Daoy (cell line): ENCODE measurements at regions not wholly inside any gene's neighbourhood (a gene's known extent, or its start where the extent isn't known, plus 50 kb on each side); places are given as distances from the start of the nearest gene placed in this dataset.

ENCODE experiments used
- DNase-seq: peaks from one replicate; pipeline ENCODE4 v3.0.0-alpha.2; 2015; ENCODE audit warnings: low read depth

DNA sequence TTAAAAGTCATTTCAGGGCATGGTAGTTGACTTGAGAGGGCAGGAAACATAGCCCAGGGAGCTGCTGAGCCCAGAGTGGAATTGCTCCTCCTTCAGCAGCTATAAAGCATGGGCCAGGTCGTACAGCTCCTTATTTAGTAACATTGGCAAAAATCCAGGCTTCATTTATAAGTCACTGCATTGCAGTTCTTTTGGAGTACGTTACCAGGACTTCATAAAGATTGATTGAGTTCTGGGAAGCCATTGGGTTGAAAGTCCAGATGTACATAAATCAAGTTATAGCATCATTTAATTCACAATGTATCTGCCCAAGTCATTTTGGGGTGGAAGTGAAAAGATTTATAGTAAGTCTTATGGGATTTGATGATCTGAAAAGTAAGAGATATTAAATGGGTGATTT is 53.0 kb upstream of the ANKEF1 start:
- DNase-seq, result no peak

DNA sequence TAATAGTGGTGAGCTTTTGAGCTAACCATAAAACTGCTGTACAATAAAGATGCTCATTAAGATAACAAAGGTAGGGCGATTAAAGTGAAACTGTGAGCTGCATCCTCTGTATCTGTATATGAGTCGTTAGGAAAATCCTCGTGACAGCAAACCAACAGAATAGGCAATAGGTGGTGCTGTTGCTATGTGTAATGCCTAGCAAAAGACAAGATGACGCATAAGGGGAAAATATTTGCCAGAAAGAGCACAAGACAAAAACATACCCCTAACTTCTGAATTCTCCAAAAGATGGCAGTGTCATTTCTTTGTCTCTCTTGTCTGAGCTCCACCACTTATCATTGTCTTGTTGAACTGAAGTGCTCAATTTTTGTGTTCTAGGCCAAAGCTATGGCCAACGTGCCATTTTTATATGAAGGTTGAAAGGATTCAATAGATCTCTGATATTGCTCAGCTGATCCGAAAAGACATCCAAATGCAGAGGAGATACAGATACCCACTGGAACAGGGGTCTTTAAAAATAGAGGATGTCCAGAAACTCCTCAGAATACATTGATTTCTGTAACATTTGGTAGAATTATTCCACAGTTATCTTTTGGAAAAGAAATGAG is 56.3 kb upstream of the ANKEF1 start:
- DNase-seq, result peak; percentile 70

DNA sequence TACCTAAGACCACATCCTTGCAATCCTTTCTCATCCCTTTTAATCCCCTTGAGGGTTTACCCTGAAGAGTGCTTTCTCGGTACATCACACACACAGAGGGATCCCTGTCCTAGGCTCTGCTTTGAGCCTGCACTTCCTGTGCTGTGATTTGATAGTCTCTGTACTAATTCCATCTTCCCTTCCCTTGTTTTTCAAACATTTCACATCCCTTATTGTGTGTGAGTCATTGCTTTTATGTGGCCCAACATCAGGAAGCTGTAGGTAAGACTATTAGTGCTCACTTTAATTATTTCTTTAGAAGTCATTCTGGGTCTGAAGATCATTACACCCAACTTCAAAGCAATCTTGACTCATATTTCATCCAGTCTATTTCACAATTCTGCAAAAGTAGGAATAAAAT is 57.2 kb upstream of the ANKEF1 start:
- no peak for DNase-seq

DNA sequence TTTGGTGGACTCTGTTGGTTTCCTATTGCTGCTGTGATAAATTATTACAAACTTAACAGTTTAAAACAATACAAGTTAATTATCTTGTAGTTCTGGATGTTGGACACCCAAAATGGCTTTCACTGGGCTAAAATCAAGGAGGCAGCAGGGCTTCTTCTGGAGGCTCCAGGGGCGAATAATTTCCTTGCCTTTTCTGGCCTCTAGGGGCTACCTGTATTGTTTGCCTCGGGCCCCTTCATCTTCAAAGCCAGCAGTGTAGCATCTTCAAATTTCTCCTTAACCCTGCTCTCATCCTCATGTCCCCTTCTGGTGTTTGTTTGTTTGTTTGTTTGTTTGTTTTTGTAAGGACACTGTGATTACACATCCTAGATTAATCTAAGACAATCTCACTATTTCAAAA is 60.5 kb upstream of the ANKEF1 start:
- no peak for DNase-seq

DNA sequence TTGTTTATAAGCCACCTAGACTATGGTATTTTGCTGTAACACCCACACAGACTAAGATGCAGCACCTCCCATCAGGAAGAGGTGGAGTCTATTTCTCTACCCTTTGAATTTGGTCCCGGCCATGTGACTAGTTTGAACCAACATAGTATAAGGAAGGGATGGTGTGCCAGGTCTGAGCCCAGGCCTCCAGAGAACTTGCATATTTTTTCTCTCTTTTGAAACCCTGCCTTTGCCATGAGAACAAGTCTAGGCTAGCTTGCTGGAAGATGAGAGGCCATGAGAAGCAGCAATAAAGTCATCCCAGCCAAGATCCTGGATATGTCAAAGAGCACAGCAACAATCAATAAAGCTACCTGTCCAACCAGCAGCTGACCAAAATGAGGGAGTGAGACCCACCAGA is 63.0 kb upstream of the ANKEF1 start:
- no peak for DNase-seq

DNA sequence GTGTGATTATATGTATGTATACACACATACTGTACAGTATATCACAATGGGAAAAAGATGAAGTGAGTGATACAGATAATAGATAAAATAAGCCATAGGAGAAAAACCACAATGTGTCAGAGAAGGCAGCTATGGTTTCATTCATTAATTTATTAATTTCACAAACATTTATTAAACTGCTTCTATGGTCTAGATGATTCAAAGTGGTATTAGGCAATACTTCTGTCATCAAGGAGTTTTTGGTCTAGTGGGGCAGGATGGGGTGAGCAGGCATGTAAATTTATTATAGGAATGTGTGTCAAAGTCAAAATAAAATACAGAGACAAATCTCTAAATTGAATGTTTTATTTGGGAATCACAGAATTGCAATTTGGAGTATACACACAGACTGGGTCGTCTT is 65.2 kb upstream of the ANKEF1 start:
- no peak for DNase-seq

DNA sequence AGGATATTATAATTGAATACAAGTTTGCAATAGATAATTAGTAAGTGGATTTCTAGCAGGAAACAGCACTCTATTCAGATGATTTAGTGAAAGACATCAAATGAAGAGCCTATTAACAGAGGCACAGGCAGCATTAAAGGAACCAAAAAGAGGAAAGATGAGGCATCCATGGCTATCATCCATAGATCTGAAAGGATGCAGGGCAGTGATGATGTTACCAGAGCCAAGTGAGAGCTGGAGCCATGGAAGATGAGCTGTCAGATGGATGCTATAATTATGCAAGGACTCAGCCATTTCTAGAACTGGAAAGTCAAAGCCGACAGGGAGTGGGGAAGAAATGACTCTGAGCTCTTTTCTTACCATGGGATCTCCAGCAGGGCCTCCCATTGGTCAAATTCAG is 66.8 kb upstream of the ANKEF1 start:
- no peak for DNase-seq

DNA sequence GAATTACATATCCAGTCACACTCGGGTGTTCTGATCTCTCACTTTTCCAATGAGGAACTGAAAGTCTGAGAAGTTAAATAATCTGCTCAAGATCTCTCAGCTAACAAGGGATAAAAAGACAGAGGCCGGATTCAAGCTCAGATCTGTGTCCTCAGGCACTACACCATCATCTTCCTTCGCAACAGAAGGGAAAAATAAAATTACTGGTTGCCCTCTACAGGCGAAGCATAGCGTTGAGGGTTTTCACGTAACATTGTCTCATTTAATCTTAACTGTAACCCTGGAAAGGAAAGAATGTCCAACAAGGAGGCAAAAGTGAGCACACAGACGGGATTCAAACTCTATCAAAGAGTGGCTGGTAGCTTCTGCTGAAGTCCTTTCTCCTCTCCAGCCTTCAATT is 67.8 kb upstream of the ANKEF1 start:
- no peak for DNase-seq

DNA sequence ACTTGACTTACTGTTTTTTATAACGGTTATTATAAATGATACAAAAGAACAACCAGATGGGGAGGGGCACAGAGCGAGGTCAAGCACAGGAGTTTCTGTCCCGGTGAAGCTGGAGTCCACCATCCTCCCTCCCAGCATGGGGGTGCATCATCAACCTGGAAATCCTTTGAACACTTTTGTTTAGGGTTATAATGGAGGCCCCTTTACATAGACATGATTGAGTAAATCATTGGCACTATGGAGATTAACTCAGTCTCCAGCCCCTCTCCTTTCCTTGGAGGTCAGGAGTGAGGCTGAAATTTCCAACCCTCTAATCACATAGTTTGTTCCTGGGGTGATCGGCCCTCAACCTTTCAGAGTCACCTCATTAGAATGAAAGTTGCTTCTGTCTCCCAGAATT is 71.8 kb upstream of the ANKEF1 start:
- no peak for DNase-seq

DNA sequence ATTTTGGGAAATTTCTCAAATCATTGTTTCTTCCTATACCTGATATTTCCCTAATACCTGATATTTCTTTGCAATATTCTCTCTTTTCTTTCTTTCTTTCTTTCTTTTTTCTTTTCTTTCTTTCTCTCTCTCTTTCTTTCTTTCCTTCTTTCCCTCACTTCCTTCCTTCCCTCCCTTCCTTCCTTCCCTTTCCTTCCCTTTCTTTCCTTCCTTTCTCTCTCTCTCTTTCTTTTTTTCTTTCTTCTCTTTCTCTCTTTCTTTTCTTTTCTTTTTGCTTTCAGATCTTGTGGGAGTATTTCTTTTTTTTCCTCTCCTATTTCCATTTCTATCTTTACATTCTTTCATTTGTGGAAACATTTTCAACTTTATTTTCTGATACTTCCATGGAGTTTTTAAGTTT is 76.1 kb upstream of the ANKEF1 start:
- no peak for DNase-seq

DNA sequence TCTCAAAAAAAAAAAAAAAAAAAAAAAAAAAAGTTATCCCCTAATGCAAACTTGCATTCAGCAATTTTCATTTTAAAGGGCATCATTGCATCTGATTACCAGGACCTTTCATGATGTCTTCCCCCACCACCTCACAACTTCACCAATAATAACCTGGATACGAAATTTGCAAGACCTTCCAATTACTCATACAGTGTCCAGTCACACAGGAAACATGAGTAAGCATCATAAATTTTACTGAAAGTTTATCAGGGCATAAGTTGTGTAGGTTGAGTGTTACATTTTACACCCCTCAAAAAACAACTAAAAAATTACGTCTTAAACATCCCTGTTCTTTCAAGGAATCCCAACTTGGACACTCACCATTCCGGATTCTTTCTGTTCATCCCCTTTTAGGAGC is 79.1 kb upstream of the ANKEF1 start:
- DNase-seq, result peak; percentile 23

DNA sequence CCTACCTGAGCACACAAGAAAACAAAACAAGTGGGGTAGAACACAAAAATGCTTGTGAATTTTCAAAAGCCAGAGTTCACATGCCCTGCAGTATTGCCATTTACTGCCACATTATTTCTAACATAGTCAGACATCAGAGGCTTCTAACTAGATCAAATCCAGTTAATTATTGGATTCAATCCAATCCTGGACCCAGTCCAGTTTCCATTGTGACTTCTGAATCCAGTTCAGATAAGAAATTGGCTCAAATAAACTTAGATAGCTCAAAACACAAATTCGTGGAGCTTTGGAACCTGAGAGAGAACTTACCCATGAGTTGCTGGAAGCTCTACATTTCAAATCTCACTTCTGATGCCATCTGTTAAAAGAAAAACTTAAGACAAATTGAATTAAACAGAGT is 85.2 kb upstream of the ANKEF1 start:
- no peak for DNase-seq

DNA sequence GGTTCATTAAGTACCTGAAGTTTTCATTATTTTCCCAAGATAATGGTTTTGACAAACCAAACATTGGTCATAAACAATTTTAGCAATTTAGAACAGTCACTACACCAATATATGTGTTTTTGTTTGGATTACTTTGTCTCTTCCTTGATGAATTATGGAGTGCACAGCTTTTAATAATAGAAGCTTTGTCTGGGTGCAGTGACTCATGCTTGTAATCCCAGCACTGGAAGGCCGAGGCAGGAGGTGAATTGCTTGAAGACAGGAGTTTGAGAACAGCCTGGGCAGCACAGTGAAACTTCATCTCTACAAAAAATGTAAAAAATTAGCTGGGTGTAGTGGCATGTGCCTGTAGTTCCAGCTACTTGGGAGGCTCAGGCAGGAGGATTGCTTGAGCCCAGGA is 89.4 kb upstream of the ANKEF1 start:
- DNase-seq, result peak; percentile 62

DNA sequence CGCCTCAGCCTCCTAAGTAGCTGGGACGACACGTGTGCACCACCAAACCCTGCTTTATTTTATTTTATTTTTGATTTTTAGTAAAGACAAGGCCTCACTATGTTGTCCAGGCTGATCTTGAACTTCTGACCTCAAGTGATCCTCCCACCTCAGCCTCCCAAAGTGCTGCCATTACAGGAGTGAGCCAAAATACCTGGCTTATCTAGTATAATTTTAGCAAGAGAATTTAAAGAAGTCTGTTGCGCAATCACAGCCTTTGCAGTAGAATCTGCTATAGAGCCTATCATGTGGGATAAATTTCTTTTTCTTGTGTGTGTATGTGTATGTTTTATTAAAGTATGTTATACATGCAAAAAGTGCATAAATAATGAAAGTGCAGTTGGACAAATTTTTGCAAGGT is 92.1 kb upstream of the ANKEF1 start:
- DNase-seq, result no peak

DNA sequence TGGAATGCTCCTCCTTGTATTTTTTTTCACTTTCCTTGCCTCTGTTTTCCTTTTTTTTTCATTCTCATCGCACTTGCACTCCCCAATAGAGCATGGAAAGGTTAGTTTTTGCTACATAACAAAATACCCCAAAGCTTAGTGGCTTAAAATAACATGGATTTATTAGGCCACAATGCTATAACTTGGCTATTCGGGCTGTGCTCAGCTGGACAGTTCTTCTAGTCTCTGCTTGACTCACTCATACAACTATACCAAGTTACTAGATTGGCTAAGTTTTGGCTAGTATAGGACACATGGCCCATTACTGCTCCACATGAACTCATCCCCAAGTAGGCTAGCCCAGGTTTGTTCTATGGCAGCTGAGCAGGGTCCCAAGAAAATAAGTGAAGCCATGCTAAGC is 94.5 kb upstream of the ANKEF1 start:
- DNase-seq, result no peak

DNA sequence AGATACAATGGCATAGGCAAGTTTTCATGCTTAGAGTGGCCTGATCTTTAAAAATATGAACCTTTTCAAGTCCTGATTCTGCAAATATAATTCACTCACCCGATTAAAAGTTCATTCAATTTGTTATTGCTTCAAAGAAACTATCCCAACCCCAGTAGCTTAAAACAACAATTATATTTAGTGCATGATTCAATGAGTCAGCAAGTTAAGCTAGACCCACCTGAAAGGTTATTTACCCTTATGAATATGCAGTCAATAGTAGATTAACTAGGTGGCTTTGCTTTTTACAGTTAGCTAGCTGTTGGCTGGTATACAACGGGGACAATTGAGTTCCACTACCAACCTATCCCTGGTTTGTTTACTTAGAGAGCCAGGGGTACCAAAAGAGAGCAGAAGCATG is 95.6 kb upstream of the ANKEF1 start:
- no peak for DNase-seq

DNA sequence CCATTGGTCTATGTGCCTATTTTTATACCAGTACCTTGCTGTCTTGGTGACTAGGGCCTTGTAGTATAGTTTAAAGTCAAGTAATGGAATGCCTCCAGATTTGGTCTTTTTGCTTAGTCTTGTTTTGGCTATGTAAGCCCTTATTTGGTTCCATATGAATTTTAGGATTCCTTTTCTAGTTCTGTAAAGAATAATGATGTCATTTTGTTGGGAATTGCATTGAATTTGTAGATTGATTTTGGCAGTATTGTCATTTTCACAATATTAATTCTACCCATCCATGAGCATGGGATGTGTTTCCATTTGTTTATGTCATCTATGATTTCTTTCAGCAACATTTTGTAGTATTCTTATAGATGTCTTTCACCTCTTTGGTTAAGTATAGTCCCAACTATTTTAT is 96.4 kb upstream of the PAK5 start:
- no peak for DNase-seq

DNA sequence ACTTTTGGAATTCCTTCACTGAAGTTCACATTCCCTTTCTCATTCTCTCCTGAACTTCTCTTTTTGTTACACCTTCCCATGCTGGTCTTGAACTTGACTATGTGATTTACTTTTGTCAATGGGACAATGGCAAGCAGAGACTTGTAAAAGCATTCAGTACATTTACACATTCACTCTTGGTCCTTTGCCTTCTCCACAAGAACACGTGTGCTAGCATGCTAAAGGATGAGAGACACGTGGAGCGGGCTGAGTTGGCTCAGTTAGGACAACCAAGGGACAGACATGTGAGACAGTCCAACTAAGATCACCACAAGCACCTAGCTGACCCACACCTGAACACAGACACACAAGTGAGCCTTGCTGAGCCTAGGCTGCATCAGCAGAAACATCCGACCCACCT is 91.3 kb upstream of the PAK5 start:
- DNase-seq, result no peak

DNA sequence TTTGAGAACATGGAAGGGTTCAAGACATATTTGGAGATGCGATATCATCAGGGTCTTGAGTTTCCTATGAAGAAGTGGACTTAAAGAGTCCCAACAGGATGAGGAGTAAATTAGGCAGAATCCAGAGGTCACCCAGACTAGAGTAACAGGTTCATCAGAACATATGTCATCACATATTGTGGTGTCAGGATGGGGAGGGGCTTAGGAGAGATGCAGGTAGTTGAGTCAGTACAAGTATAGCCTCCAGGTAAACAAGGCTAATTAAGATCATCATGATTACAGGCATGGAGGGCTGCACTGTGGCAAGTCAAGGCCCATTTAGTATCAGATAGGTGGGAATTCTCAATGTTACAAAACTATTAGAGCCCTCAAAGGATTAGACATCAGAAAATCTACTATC is 90.1 kb upstream of the PAK5 start:
- no peak for DNase-seq

DNA sequence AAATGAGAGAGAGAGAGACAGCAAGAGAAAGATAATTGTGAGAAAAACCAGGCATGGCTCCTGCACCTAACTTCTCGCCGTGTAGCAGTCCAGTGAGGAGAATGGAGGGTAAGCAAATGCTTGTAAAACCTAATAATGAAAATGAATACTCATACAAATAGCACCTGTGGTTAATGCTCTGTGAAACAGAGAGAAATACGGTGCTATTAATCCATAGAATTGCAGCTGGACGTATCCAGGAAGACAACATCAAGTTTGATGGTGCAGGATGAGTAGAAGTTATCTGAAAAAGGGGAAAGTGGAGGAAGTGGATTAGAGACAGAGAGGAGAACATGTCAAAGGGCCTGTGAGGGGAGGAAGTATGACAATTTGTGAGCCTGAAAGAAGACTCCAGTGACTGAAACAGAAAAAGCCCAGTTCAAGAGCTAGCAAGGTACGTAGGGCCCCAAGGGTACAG is 89.4 kb upstream of the PAK5 start:
- no peak for DNase-seq

DNA sequence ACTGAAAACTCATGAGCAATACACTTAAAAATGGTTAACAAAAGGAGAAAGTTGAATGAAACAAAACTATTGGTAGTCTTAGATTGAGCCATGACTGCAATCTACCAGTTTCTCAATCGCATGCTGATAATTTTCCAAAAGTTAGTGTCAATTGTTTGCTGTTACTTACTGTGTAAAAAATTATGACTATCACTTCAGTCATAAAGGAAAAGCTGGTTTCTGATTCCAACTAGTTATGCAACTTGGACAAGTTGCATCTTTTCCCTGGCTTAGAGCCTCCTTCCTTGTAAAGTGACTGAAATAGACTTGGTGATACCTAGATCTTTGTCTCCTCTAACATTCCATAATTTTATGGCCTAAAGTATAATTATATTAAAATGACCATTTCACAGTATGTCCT is 88.3 kb upstream of the PAK5 start:
- DNase-seq, result no peak

DNA sequence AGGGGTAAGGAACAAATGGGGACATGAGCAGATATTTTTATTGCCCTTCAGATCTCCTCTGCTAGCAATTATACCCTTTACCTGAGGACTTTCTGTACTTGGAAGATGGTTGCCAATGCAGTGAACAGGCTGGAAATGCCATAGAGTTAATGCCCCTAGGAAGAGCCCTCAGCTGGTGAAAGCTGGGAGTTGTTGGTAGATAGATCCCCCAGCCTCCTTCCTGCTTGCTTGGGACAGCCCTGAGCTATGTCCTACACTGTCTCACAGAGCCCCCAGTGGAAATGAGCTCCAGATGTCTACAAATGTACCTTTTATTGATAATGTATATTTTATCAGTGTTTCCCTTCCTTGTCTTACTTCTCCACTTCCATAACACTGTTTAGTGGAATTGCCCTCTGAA is 87.6 kb upstream of the PAK5 start:
- no peak for DNase-seq

DNA sequence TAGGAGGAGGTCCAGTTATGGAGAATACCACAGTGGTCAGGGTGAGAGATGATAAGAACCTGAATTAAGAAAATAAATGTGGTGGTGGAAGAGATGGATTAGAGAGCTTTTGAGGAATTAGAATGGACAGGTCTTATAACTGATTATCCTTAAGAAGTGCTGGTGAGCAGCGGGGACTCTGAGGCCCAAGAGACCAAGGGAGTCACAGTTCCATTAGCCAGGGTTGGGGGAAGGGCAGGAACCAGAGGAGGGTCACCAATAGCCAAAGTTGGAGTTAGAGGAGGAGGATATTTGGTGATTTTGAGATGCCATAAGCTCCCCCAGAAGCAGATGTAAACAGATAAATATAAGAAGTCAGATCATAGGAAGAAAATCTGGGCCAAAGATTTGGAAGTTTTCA is 87.1 kb upstream of the PAK5 start:
- DNase-seq, result no peak

DNA sequence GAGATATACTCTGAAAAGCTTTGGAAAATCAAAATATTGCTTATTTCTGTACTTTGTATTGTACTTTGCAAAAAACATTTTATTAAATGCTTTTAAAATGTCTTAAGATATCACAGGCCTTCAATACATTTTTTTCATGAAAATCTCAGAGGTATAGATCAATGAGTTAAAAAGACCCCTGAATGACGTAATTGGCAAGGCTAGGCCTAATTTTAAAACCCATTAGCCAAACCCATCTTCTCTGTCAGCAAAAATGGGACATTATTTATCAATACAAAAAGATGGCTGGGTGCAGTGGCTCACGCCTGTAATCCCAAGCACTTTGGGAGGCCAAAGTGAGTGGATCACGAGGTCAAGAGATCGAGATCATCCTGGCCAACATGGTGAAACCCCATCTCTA is 84.8 kb upstream of the PAK5 start:
- DNase-seq, result no peak

DNA sequence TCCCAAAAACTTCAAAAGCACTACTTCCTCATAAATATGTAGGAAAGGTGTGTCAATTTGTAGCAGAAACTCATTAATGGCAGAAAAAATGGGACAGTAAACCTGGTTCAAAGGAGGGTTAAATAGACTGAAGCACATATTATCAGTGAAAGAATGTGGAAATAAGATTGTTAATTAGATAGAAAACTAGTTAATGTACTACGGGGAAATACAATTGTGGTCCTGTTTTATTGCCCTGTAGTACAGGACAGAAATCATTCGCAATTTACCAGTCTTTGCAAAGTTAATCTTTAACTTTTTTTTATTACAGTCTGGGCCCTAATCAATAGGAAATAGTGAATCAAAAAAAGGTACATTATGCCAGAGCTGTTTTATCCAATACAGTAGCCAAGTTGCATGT is 82.0 kb upstream of the PAK5 start:
- no peak for DNase-seq
